Activated CD8-positive, alpha-beta T cell treated with anti-CD3 and anti-CD28 coated beads, Interleukin-2, amount 10 ng/mL, durations not matched to agents 7 days and 5 days (primary cell): ENCODE measurements at regions not wholly inside any gene's neighbourhood (a gene's known extent, or its start where the extent isn't known, plus 50 kb on each side); places are given as distances from the start of the nearest gene placed in this dataset.

Experiments
- ATAC-seq: fragments of 150-1000 bp; cut with Tn5 transposase; one replicate; pipeline ENCODE4 v1.10.0; 2021; ENCODE audit warnings: moderate library complexity
- CTCF ChIA-PET: fragments of 350-600 bp; sonication (Branson Sonifier 250); formaldehyde crosslinking; loops from one replicate; lab custom pipeline; 2021; ENCODE audit warnings: antibody characterized with exemption; lab: Charles Lee
- POLR2A ChIA-PET: fragments of 350-600 bp; sonication (Branson Sonifier 250); formaldehyde crosslinking; loops from one replicate; lab custom pipeline; 2021; ENCODE audit warnings: antibody characterized with exemption; lab: Charles Lee
- DNase-seq: peaks from one replicate; pipeline ENCODE4 v3.0.0-alpha.2; 2020
- H3K27ac Mint-ChIP-seq: one replicate; pipeline ENCODE4 v1.8.0; 2021; ENCODE audit warnings: mild to moderate bottlenecking, mixed read lengths
- H3K27me3 Mint-ChIP-seq: one replicate; pipeline ENCODE4 v1.8.0; 2021; ENCODE audit warnings: low read depth, mixed read lengths
- H3K36me3 Mint-ChIP-seq: one replicate; pipeline ENCODE4 v1.8.0; 2021; ENCODE audit warnings: low read depth, mixed read lengths
- H3K4me1 Mint-ChIP-seq: one replicate; pipeline ENCODE4 v1.8.0; 2021; ENCODE audit warnings: low read depth, mixed read lengths
- H3K4me3 Mint-ChIP-seq: one replicate; pipeline ENCODE4 v1.8.0; 2021; ENCODE audit warnings: mild to moderate bottlenecking, mixed read lengths
- H3K9me3 Mint-ChIP-seq: one replicate; pipeline ENCODE4 v1.8.0; 2022; ENCODE audit warnings: mixed read lengths; ENCODE audit not compliant: insufficient read depth

GRCh38 chr11:57083641-57084385 lies 95.1 kb downstream of the OR5AK2 start:
- H3K27ac Mint-ChIP-seq, result no peak overlapping the region
- no peak for ATAC-seq
- DNase-seq, result no peak
- H3K36me3 Mint-ChIP-seq, result no peaks in the 10 kb centered on the region
- no peak overlapping the region for H3K4me3 Mint-ChIP-seq
- H3K9me3 Mint-ChIP-seq, result no peaks in the 10 kb centered on the region
- no peaks in the 10 kb centered on the region for H3K4me1 Mint-ChIP-seq
- no peaks in the 10 kb centered on the region for H3K27me3 Mint-ChIP-seq
- CTCF ChIA-PET, result no interaction called here
- POLR2A ChIA-PET, result no interaction called here

- ChIA-PET CTCF (no interaction called here), POLR2A (no interaction called here)
- DNase-seq (no peak), ATAC-seq (no peak)
- Mint-ChIP-seq H3K4me3 (no peak overlapping the region), H3K27me3 (no peaks in the 10 kb centered on the region), H3K27ac (no peak overlapping the region), H3K9me3 (no peaks in the 10 kb centered on the region), H3K36me3 (no peaks in the 10 kb centered on the region), H3K4me1 (no peaks in the 10 kb centered on the region)
These were observed 96.1 kb upstream of the LRRC55 start for GRCh38 chr11:57085611-57086010.

GRCh38 chr11:57087991-57088390 lies 93.8 kb upstream of the LRRC55 start:
- Mint-ChIP-seq H3K36me3 (no peaks in the 10 kb centered on the region), H3K4me3 (no peak overlapping the region), H3K4me1 (no peaks in the 10 kb centered on the region), H3K27me3 (no peaks in the 10 kb centered on the region), H3K27ac (no peak overlapping the region), H3K9me3 (no peaks in the 10 kb centered on the region)
- no peak for ATAC-seq
- POLR2A ChIA-PET, result no interaction called here
- CTCF ChIA-PET, result no interaction called here
- no peak for DNase-seq

- no peaks in the 10 kb centered on the region for H3K27me3 Mint-ChIP-seq
- no peak for ATAC-seq
- no peak for DNase-seq
- no peaks in the 10 kb centered on the region for H3K4me1 Mint-ChIP-seq
- no peak overlapping the region for H3K27ac Mint-ChIP-seq
- ChIA-PET POLR2A (no interaction called here), CTCF (no interaction called here)
- H3K4me3 Mint-ChIP-seq, result no peak overlapping the region
- no peaks in the 10 kb centered on the region for H3K9me3 Mint-ChIP-seq
- H3K36me3 Mint-ChIP-seq, result no peaks in the 10 kb centered on the region
These were observed 89.6 kb upstream of the LRRC55 start for GRCh38 chr11:57092028-57092698.

GRCh38 chr11:57094181-57094935 lies 87.4 kb upstream of the LRRC55 start:
- Mint-ChIP-seq H3K36me3 (no peaks in the 10 kb centered on the region), H3K4me1 (no peaks in the 10 kb centered on the region), H3K27me3 (no peaks in the 10 kb centered on the region), H3K27ac (no peak overlapping the region), H3K4me3 (no peak overlapping the region), H3K9me3 (no peaks in the 10 kb centered on the region)
- ATAC-seq (no peak), DNase-seq (no peak)
- ChIA-PET CTCF (interaction anchor here (0.9 to 1.7 kb wide), 2 partner anchors 155 to 182 kb away, joined by 3 to 5 read pairs; no protein-coding TSS in a partner anchor), POLR2A (no interaction called here)

GRCh38 chr11:57095417-57095816 lies 86.3 kb upstream of the LRRC55 start:
- Mint-ChIP-seq H3K9me3 (no peaks in the 10 kb centered on the region), H3K27me3 (no peaks in the 10 kb centered on the region), H3K4me3 (no peak overlapping the region), H3K27ac (no peak overlapping the region), H3K36me3 (no peaks in the 10 kb centered on the region), H3K4me1 (no peaks in the 10 kb centered on the region)
- ATAC-seq (no peak), DNase-seq (no peak)
- CTCF ChIA-PET, result interaction anchor here (1.7 kb wide), 1 partner anchor 154 kb away, joined by 5 read pairs; no protein-coding TSS in a partner anchor
- POLR2A ChIA-PET, result no interaction called here

GRCh38 chr11:57095896-57096295 lies 85.9 kb upstream of the LRRC55 start:
- H3K27me3 Mint-ChIP-seq, result no peaks in the 10 kb centered on the region
- ATAC-seq (no peak), DNase-seq (no peak)
- no peak overlapping the region for H3K27ac Mint-ChIP-seq
- no peaks in the 10 kb centered on the region for H3K9me3 Mint-ChIP-seq
- POLR2A ChIA-PET, result no interaction called here
- no peaks in the 10 kb centered on the region for H3K36me3 Mint-ChIP-seq
- H3K4me3 Mint-ChIP-seq, result no peak overlapping the region
- H3K4me1 Mint-ChIP-seq, result no peaks in the 10 kb centered on the region
- CTCF ChIA-PET, result no interaction called here

GRCh38 chr11:57097149-57097548 lies 84.6 kb upstream of the LRRC55 start:
- no peaks in the 10 kb centered on the region for H3K36me3 Mint-ChIP-seq
- no peaks in the 10 kb centered on the region for H3K9me3 Mint-ChIP-seq
- no peak for DNase-seq
- ATAC-seq, result no peak
- H3K4me1 Mint-ChIP-seq, result no peaks in the 10 kb centered on the region
- H3K4me3 Mint-ChIP-seq, result no peak overlapping the region
- ChIA-PET POLR2A (no interaction called here), CTCF (no interaction called here)
- no peak overlapping the region for H3K27ac Mint-ChIP-seq
- H3K27me3 Mint-ChIP-seq, result no peaks in the 10 kb centered on the region

GRCh38 chr11:57098191-57098590 lies 83.6 kb upstream of the LRRC55 start:
- Mint-ChIP-seq H3K4me1 (no peaks in the 10 kb centered on the region), H3K4me3 (no peak overlapping the region), H3K27me3 (no peaks in the 10 kb centered on the region), H3K27ac (no peak overlapping the region), H3K36me3 (no peaks in the 10 kb centered on the region), H3K9me3 (no peaks in the 10 kb centered on the region)
- ATAC-seq (no peak), DNase-seq (no peak)
- ChIA-PET CTCF (no interaction called here), POLR2A (no interaction called here)

- ATAC-seq (no peak), DNase-seq (no peak)
- POLR2A ChIA-PET, result no interaction called here
- Mint-ChIP-seq H3K27me3 (no peaks in the 10 kb centered on the region), H3K4me3 (no peak overlapping the region), H3K36me3 (no peaks in the 10 kb centered on the region), H3K27ac (no peak overlapping the region), H3K4me1 (no peaks in the 10 kb centered on the region), H3K9me3 (no peaks in the 10 kb centered on the region)
- CTCF ChIA-PET, result no interaction called here
These were observed 81.0 kb upstream of the LRRC55 start for GRCh38 chr11:57100638-57101331.

- ATAC-seq (no peak), DNase-seq (no peak)
- Mint-ChIP-seq H3K4me1 (no peaks in the 10 kb centered on the region), H3K36me3 (no peaks in the 10 kb centered on the region), H3K4me3 (no peak overlapping the region), H3K27me3 (no peaks in the 10 kb centered on the region), H3K9me3 (no peaks in the 10 kb centered on the region), H3K27ac (no peak overlapping the region)
- POLR2A ChIA-PET, result no interaction called here
- CTCF ChIA-PET, result no interaction called here
These were observed 77.7 kb upstream of the LRRC55 start for GRCh38 chr11:57103899-57104605.
